ENCODE measurements at regions not wholly inside any gene's neighbourhood (a gene's known extent, or its start where the extent isn't known, plus 50 kb on each side); places are given as distances from the start of the nearest gene placed in this dataset.

- Histone ChIP-seq H3K27ac (no peak overlapping the region), H3K9ac (no peak overlapping the region), H3K4me1 (peaks cover 9% of the 10 kb centered on the region), H3K79me2 (ENCODE audit: low read depth) (no peaks in the 10 kb centered on the region), H2AFZ (replicated peaks) (no peak overlapping the region), H3K27me3 (no peaks in the 10 kb centered on the region), H3K9me3 (ENCODE audit: low read depth) (no peaks in the 10 kb centered on the region), H3K36me3 (no peaks in the 10 kb centered on the region), H3K4me2 (no peak overlapping the region), H3F3A (ENCODE audit: low read depth) (peaks cover 7% of the 10 kb centered on the region), H3K4me3 (no peak overlapping the region), H4K20me1 (ENCODE audit: low read depth) (no peaks in the 10 kb centered on the region)
- no peak for DNase-seq (ENCODE audit: low spot score)
- H3K27me3 Mint-ChIP-seq (ENCODE audit: insufficient read depth, low read depth) = peaks cover 1% of the 10 kb centered on the region
- TF ChIP-seq EZH2 (IDR thresholded peaks at IDR 0.05) (no peak), EZH2phosphoT487 (IDR thresholded peaks at IDR 0.05) (no peak), CTCF (IDR thresholded peaks at IDR 0.05) (no peak)
- peaks cover 6% of the 10 kb centered on the region for H3K9me3 Mint-ChIP-seq
- no peaks in the 10 kb centered on the region for H3K36me3 Mint-ChIP-seq
- H3K27ac Mint-ChIP-seq = no peak overlapping the region
- no peaks in the 10 kb centered on the region for H3K4me1 Mint-ChIP-seq
- H3K4me3 Mint-ChIP-seq = no peak overlapping the region
Observed at GRCh38 chr20:24842274-24842917, 106.7 kb upstream of the CST7 start.

GRCh38 chr20:24842918-24843715 is 106.0 kb upstream of the CST7 start:
- no peak for DNase-seq (ENCODE audit: low spot score)
- no peaks in the 10 kb centered on the region for H3K9me3 ChIP-seq (ENCODE audit: low read depth)
- no peaks in the 10 kb centered on the region for H3K27me3 ChIP-seq
- H3K4me3 Mint-ChIP-seq = no peak overlapping the region
- no peaks in the 10 kb centered on the region for H3K36me3 Mint-ChIP-seq
- no peaks in the 10 kb centered on the region for H3K36me3 ChIP-seq
- H3K79me2 ChIP-seq (ENCODE audit: low read depth) = no peaks in the 10 kb centered on the region
- H2AFZ ChIP-seq (replicated peaks) = no peak overlapping the region
- H3K4me2 ChIP-seq = no peak overlapping the region
- H3K27me3 Mint-ChIP-seq (ENCODE audit: insufficient read depth, low read depth) = no peaks in the 10 kb centered on the region
- peaks cover 10% of the 10 kb centered on the region for H3K9me3 Mint-ChIP-seq
- H3F3A ChIP-seq (ENCODE audit: low read depth) = no peaks in the 10 kb centered on the region
- H3K4me1 ChIP-seq = peaks cover 1% of the 10 kb centered on the region
- no peak overlapping the region for H3K27ac Mint-ChIP-seq
- no peaks in the 10 kb centered on the region for H4K20me1 ChIP-seq (ENCODE audit: low read depth)
- H3K27ac ChIP-seq = no peak overlapping the region
- H3K4me3 ChIP-seq = no peak overlapping the region
- no peak for TF ChIP-seq CTCF (IDR thresholded peaks at IDR 0.05)
- H3K4me1 Mint-ChIP-seq = no peaks in the 10 kb centered on the region
- H3K9ac ChIP-seq = no peak overlapping the region

GRCh38 chr20:24850176-24850575 is 98.9 kb upstream of the CST7 start:
- Mint-ChIP-seq H3K9me3 (peaks cover 16% of the 10 kb centered on the region), H3K4me1 (no peaks in the 10 kb centered on the region), H3K27ac (no peak overlapping the region), H3K27me3 (ENCODE audit: insufficient read depth, low read depth) (no peaks in the 10 kb centered on the region), H3K36me3 (no peaks in the 10 kb centered on the region), H3K4me3 (no peak overlapping the region)
- Histone ChIP-seq H3K36me3 (no peaks in the 10 kb centered on the region), H3K27ac (no peak overlapping the region), H3K4me2 (no peak overlapping the region), H3K9ac (no peak overlapping the region), H4K20me1 (ENCODE audit: low read depth) (no peaks in the 10 kb centered on the region), H3K9me3 (ENCODE audit: low read depth) (no peaks in the 10 kb centered on the region), H3K4me1 (no peaks in the 10 kb centered on the region), H3K27me3 (no peaks in the 10 kb centered on the region), H3F3A (ENCODE audit: low read depth) (no peaks in the 10 kb centered on the region), H3K4me3 (no peak overlapping the region), H2AFZ (replicated peaks) (no peak overlapping the region), H3K79me2 (ENCODE audit: low read depth) (no peaks in the 10 kb centered on the region)
- no peak for DNase-seq (ENCODE audit: low spot score)
- TF ChIP-seq EZH2 (IDR thresholded peaks at IDR 0.05) = no peak
- no peak for TF ChIP-seq EZH2phosphoT487 (IDR thresholded peaks at IDR 0.05)
- no peak for TF ChIP-seq CTCF (IDR thresholded peaks at IDR 0.05)

All from neural progenitor cell (in vitro differentiated cells).